ENCODE measurements at regions not wholly inside any gene's neighbourhood (a gene's known extent, or its start where the extent isn't known, plus 50 kb on each side); places are given as distances from the start of the nearest gene placed in this dataset.

DNA sequence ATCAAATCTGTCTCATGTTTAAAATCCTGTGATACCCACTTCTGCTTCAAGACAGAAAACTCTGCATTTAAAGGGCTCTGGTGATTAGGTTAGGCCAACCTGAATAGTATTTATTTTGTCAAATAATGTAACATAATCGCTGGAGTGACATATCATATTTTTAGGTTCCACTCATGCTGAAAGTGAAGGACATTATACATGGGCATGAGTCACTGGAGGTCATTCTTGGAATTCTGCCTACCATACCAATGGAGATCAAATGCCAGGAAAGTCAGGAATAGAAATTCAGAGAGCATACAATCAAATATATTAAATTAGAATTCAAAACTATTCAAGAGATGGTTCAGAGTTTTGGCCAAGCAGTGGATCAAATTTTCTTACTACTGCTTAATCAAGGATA is 97.1 kb upstream of the PRSS3 start:
- no peak overlapping the region for H3K18ac ChIP-seq (ENCODE audit: low read depth, low read length)
- TF ChIP-seq POLR2A (IDR thresholded peaks at IDR 0.05; ENCODE audit: low read depth, low read length) (no peak), RFX5 (IDR thresholded peaks at IDR 0.05; ENCODE audit: low read depth, low read length) (no peak), CEBPB (IDR thresholded peaks at IDR 0.05; ENCODE audit: low read depth, low read length) (no peak), NFE2L2 (IDR thresholded peaks at IDR 0.05; ENCODE audit: low read depth, low read length) (no peak), MXI1 (IDR thresholded peaks at IDR 0.05; ENCODE audit: borderline replicate concordance, low read depth, low read length) (no peak), BHLHE40 (IDR thresholded peaks at IDR 0.05; ENCODE audit: low read depth, low read length) (no peak), CHD1 (IDR thresholded peaks at IDR 0.05; ENCODE audit: low read depth, low read length) (no peak), RAD21 (IDR thresholded peaks at IDR 0.05; ENCODE audit: low read length) (no peak)
- TF ChIP-seq, protein P1, sequence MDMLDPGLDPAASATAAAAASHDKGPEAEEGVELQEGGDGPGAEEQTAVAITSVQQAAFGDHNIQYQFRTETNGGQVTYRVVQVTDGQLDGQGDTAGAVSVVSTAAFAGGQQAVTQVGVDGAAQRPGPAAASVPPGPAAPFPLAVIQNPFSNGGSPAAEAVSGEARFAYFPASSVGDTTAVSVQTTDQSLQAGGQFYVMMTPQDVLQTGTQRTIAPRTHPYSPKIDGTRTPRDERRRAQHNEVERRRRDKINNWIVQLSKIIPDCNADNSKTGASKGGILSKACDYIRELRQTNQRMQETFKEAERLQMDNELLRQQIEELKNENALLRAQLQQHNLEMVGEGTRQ (IDR thresholded peaks at IDR 0.05; ENCODE audit: low read depth, low read length): no peak
- TF ChIP-seq, protein P2, sequence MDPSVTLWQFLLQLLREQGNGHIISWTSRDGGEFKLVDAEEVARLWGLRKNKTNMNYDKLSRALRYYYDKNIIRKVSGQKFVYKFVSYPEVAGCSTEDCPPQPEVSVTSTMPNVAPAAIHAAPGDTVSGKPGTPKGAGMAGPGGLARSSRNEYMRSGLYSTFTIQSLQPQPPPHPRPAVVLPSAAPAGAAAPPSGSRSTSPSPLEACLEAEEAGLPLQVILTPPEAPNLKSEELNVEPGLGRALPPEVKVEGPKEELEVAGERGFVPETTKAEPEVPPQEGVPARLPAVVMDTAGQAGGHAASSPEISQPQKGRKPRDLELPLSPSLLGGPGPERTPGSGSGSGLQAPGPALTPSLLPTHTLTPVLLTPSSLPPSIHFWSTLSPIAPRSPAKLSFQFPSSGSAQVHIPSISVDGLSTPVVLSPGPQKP (IDR thresholded peaks at IDR 0.05; ENCODE audit: borderline replicate concordance, low read depth, low read length): no peak
- TF ChIP-seq, protein P3, sequence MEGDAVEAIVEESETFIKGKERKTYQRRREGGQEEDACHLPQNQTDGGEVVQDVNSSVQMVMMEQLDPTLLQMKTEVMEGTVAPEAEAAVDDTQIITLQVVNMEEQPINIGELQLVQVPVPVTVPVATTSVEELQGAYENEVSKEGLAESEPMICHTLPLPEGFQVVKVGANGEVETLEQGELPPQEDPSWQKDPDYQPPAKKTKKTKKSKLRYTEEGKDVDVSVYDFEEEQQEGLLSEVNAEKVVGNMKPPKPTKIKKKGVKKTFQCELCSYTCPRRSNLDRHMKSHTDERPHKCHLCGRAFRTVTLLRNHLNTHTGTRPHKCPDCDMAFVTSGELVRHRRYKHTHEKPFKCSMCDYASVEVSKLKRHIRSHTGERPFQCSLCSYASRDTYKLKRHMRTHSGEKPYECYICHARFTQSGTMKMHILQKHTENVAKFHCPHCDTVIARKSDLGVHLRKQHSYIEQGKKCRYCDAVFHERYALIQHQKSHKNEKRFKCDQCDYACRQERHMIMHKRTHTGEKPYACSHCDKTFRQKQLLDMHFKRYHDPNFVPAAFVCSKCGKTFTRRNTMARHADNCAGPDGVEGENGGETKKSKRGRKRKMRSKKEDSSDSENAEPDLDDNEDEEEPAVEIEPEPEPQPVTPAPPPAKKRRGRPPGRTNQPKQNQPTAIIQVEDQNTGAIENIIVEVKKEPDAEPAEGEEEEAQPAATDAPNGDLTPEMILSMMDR (conservative IDR thresholded peaks at IDR 0.05; ENCODE audit: low read depth, low read length): no peak
- dilution Hi-C loops (cut with HindIII; ENCODE audit: low sequenced_read_pairs, unreplicated experiment) (no loop called here), intact Hi-C loops (cut with micrococcal nuclease) (loop anchor here (5.0 kb wide), 1 partner anchor 51 kb away; no protein-coding TSS in a partner anchor), in situ Hi-C loops (cut with MboI; ENCODE audit: low sequenced_read_pairs) (no loop called here)
- no peak overlapping the region for H3K56ac ChIP-seq (ENCODE audit: extremely low read depth, insufficient read depth, low read length)
- no peak overlapping the region for H2BK120ac ChIP-seq (ENCODE audit: low read depth, low read length)
- H4K91ac ChIP-seq (ENCODE audit: insufficient read depth, low read depth, low read length): no peak overlapping the region
- H3K27ac ChIP-seq (ENCODE audit: insufficient read depth, low read length): no peak overlapping the region
- H3K9me1 ChIP-seq (ENCODE audit: insufficient read depth, low read length): no peaks in the 10 kb centered on the region
- H2AK9ac ChIP-seq (replicated peaks; ENCODE audit: low read depth, low read length, poor library complexity): no peak overlapping the region
- H3K36me3 ChIP-seq (ENCODE audit: control insufficient read depth, insufficient read depth, low read length): peaks cover 1% of the 10 kb centered on the region; the same call in 1 of the 2 replicates
- DNase-seq: no peak
- POLR2A ChIA-PET (ENCODE audit: unreplicated experiment): no interaction called here
- no peak overlapping the region for H4K5ac ChIP-seq (ENCODE audit: low read depth, low read length)
- no peak overlapping the region for H2BK5ac ChIP-seq (ENCODE audit: low read depth, low read length, poor library complexity, severe bottlenecking)
- no peak overlapping the region for H3K9ac ChIP-seq (ENCODE audit: low read depth, low read length)
- H3K9me3 ChIP-seq (ENCODE audit: control insufficient read depth, insufficient read depth, low read length): no peaks in the 10 kb centered on the region
- H3K4ac ChIP-seq (ENCODE audit: low read depth, low read length): no peak overlapping the region
- no peak for ATAC-seq (ENCODE audit: low read depth)
- no peaks in the 10 kb centered on the region for H3K79me1 ChIP-seq (ENCODE audit: low read depth in 1 of 2, low read length in 2 of 2)
- no peak overlapping the region for H2AK5ac ChIP-seq (ENCODE audit: low read depth, low read length)
- H3K4me3 ChIP-seq (ENCODE audit: insufficient read depth, low read depth, low read length): no peak overlapping the region
- H4K8ac ChIP-seq (ENCODE audit: low read depth in 2 of 2, low read length in 2 of 2): no peak overlapping the region
- no TSS peak for BruUV-seq (replicated peaks)
- WGBS, 2 experiments (ENCODE audit: extremely low coverage in 2 of 2, insufficient read length in 1 of 2): no CpG with 5 or more reads among the region's 1 CpG
- no peak overlapping the region for H2AFZ ChIP-seq (replicated peaks; ENCODE audit: low read length, poor library complexity)
- no peak overlapping the region for H3K23ac ChIP-seq (ENCODE audit: low read depth, low read length)
- no peaks in the 10 kb centered on the region for H3K4me1 ChIP-seq (ENCODE audit: control insufficient read depth, insufficient read depth, low read length)
- peaks cover 10% of the 10 kb centered on the region for H3K27me3 ChIP-seq (ENCODE audit: control insufficient read depth, insufficient read depth, low read length)
- no peak overlapping the region for H2BK20ac ChIP-seq (ENCODE audit: low read depth, low read length)
- no peak overlapping the region for H3K4me2 ChIP-seq (ENCODE audit: low read depth, low read length)
- no peak overlapping the region for H3K14ac ChIP-seq (replicated peaks; ENCODE audit: low read depth, low read length)
- H4K20me1 ChIP-seq (ENCODE audit: insufficient read depth, low read length): no peaks in the 10 kb centered on the region
- CTCF ChIA-PET: no interaction called here
- H2BK15ac ChIP-seq (ENCODE audit: low read depth, low read length): no peak overlapping the region

All from IMR-90 (cell line).